B cell (primary cell): ENCODE measurements at regions not wholly inside any gene's neighbourhood (a gene's known extent, or its start where the extent isn't known, plus 50 kb on each side); places are given as distances from the start of the nearest gene placed in this dataset.

Source experiments
- CTCF ChIP-seq: fragments of 200-600 bp; IDR thresholded peaks from one replicate; pipeline ENCODE4 v1.8.0; 2022; ENCODE audit warnings: antibody characterized with exemption, mild to moderate bottlenecking
- EZH2 ChIP-seq: IDR thresholded peaks from 2 replicates; pipeline ENCODE4 v1.6.1; 2012; ENCODE audit warnings: borderline replicate concordance, low read depth, mild to moderate bottlenecking, moderate library complexity, low read length; ENCODE audit not compliant: insufficient read depth, poor library complexity, severe bottlenecking

DNA sequence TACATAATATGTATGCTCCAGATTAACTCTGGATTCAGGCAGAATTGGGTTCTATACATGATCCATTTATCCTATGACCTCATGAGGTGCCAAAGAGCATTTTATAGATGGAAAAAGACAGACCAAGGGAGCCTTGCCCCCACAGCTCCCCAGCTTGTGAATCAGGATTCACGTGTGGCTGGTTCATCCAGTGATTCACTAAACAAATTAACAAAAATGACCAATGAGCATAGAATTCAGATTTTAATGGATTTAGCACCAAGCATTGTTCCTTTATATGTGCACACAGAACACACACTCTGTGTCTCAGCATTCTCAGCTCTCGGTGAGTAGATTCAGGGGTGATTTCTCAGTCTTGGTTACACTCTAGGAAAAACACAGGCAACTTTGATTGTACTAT, 51.7 kb upstream of the BARHL2 start:
- TF ChIP-seq CTCF (no peak), EZH2 (no peak)
